Hepatocyte (in vitro differentiated cells): ENCODE measurements at regions not wholly inside any gene's neighbourhood (a gene's known extent, or its start where the extent isn't known, plus 50 kb on each side); places are given as distances from the start of the nearest gene placed in this dataset.

Source experiments
- DNase-seq: peaks from one replicate; pipeline ENCODE4 v3.0.0-alpha.2; 2016; ENCODE audit warnings: low spot score
- H2AFZ ChIP-seq: fragments of 200-600 bp; sonication (generic); 2 replicates; pipeline ENCODE4 v1.6.0; 2016; ENCODE audit warnings: antibody characterized with exemption, mild to moderate bottlenecking
- H3K27ac ChIP-seq: fragments of 200-600 bp; sonication (generic); 2 replicates; pipeline ENCODE4 v1.5.1; 2016; ENCODE audit warnings: mild to moderate bottlenecking
- H3K27me3 ChIP-seq: fragments of 200-600 bp; sonication (generic); 2 replicates; pipeline ENCODE4 v1.6.1; 2016
- H3K36me3 ChIP-seq: fragments of 200-600 bp; sonication (generic); replicated peaks from 2 replicates; pipeline ENCODE4 v1.5.1; 2016; ENCODE audit warnings: low read depth; ENCODE audit not compliant: insufficient read depth
- H3K4me1 ChIP-seq: fragments of 200-600 bp; sonication (generic); 2 replicates; pipeline ENCODE4 v1.5.1; 2016; ENCODE audit warnings: mild to moderate bottlenecking, moderate library complexity; ENCODE audit not compliant: insufficient read depth
- H3K4me2 ChIP-seq: fragments of 200-600 bp; sonication (generic); 2 replicates; pipeline ENCODE4 v1.6.0; 2016
- H3K4me3 ChIP-seq: fragments of 200-600 bp; sonication (generic); 2 replicates; pipeline ENCODE4 v1.5.1; 2016; ENCODE audit warnings: mild to moderate bottlenecking
- H3K79me2 ChIP-seq: fragments of 200-600 bp; sonication (generic); 2 replicates; pipeline ENCODE4 v1.6.0; 2017; ENCODE audit warnings: mild to moderate bottlenecking
- H3K9me2 ChIP-seq: fragments of 200-600 bp; sonication (generic); replicated peaks from 2 replicates; pipeline ENCODE4 v1.6.0; 2017; ENCODE audit warnings: mild to moderate bottlenecking; ENCODE audit not compliant: insufficient read depth
- H3K9me3 ChIP-seq: fragments of 200-600 bp; sonication (generic); 2 replicates; pipeline ENCODE4 v1.5.1; 2016; ENCODE audit warnings: low read depth, mild to moderate bottlenecking
- H4K20me1 ChIP-seq: fragments of 200-600 bp; sonication (generic); 2 replicates; pipeline ENCODE4 v1.6.0; 2016; ENCODE audit warnings: mild to moderate bottlenecking; ENCODE audit not compliant: insufficient read depth, poor library complexity, severe bottlenecking
- EZH2 ChIP-seq: fragments of 200-600 bp; sonication (generic); IDR thresholded peaks from 2 replicates; pipeline ENCODE4 v1.6.1; 2016; ENCODE audit warnings: antibody characterized with exemption, mild to moderate bottlenecking, borderline replicate concordance
- EZH2phosphoT487 ChIP-seq: fragments of 200-600 bp; sonication (generic); IDR thresholded peaks from one replicate; pipeline ENCODE4 v1.6.1; 2018; ENCODE audit warnings: antibody characterized with exemption, mild to moderate bottlenecking, low read depth, moderate library complexity; ENCODE audit not compliant: unreplicated experiment, severe bottlenecking
- WGBS: methylation state at CpG from one replicate; pipeline ENCODE4 v1.1.6; 2016; ENCODE audit warnings: low lambda C conversion rate; ENCODE audit errors: missing lambda C conversion rate; 5-methylcytosine and 5-hydroxymethylcytosine counted together
- TF ChIP-seq, protein P1 (sequence below): fragments of 200-600 bp; sonication (generic); IDR thresholded peaks from 2 replicates; pipeline ENCODE4 v1.5.1; 2016; ENCODE audit warnings: antibody characterized with exemption, mild to moderate bottlenecking; ENCODE audit not compliant: poor library complexity

DNA sequence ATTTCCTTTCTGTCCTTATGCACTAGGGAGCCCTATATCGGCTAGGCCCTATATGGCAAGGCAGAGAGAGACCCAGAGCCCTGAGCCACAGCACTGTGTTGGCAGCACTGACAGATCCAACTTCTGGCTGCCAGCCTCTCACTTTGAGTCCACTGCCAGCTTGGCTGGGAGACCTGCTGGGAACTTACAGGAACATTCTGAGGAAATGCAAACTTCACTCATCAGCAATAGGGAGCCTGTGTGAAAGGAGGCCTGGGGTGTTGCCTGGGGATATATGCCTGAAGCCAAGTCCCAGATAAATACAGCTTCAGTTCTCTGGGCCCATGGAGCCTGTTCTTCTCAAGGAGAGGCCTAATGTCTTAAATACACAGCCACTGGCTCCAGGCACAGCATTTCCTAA is 78.0 kb downstream of the ADRB2 start:
- peaks cover 7% of the 10 kb centered on the region for H3K27me3 ChIP-seq
- H3K9me3 ChIP-seq, result no peaks in the 10 kb centered on the region
- H3K4me1 ChIP-seq, result no peaks in the 10 kb centered on the region
- no peaks in the 10 kb centered on the region for H3K79me2 ChIP-seq
- H4K20me1 ChIP-seq, result no peaks in the 10 kb centered on the region
- WGBS, result 94% methylated on average over 1 of the region's 1 CpG
- H3K27ac ChIP-seq, result no peak overlapping the region
- TF ChIP-seq, protein P1, sequence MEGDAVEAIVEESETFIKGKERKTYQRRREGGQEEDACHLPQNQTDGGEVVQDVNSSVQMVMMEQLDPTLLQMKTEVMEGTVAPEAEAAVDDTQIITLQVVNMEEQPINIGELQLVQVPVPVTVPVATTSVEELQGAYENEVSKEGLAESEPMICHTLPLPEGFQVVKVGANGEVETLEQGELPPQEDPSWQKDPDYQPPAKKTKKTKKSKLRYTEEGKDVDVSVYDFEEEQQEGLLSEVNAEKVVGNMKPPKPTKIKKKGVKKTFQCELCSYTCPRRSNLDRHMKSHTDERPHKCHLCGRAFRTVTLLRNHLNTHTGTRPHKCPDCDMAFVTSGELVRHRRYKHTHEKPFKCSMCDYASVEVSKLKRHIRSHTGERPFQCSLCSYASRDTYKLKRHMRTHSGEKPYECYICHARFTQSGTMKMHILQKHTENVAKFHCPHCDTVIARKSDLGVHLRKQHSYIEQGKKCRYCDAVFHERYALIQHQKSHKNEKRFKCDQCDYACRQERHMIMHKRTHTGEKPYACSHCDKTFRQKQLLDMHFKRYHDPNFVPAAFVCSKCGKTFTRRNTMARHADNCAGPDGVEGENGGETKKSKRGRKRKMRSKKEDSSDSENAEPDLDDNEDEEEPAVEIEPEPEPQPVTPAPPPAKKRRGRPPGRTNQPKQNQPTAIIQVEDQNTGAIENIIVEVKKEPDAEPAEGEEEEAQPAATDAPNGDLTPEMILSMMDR, result no peak
- no peak for TF ChIP-seq EZH2
- TF ChIP-seq EZH2phosphoT487, result no peak
- H2AFZ ChIP-seq, result no peak overlapping the region
- no peak overlapping the region for H3K4me2 ChIP-seq
- no peaks in the 10 kb centered on the region for H3K9me2 ChIP-seq
- no peak overlapping the region for H3K4me3 ChIP-seq
- no peak for DNase-seq
- H3K36me3 ChIP-seq, result no peaks in the 10 kb centered on the region

DNA sequence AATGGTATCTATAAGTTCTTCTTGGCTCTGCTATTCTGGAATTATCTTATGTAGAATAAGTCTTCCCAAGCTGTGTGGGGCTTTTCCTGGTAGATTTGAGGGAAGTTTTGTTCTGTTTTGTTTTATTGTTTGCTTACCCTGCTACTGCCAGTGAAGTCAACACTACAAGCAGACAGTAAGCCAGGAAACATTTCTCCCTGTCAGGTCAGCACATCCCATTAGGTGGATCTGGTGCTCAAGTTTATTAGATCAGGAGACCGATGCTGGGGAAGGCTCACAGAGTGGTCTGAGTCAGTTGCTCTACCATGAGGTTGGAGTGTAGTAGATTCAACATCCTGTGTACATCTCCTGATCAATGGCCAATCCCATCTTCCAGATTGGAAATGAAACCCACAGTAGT is 79.1 kb downstream of the ADRB2 start:
- 73% methylated on average over 1 of the region's 1 CpG for WGBS
- H3K27ac ChIP-seq, result no peak overlapping the region
- H2AFZ ChIP-seq, result no peak overlapping the region
- H3K36me3 ChIP-seq, result no peaks in the 10 kb centered on the region
- no peaks in the 10 kb centered on the region for H3K9me2 ChIP-seq
- H3K4me2 ChIP-seq, result no peak overlapping the region
- TF ChIP-seq EZH2, result no peak
- TF ChIP-seq, protein P1, result no peak
- TF ChIP-seq EZH2phosphoT487, result no peak
- no peaks in the 10 kb centered on the region for H3K9me3 ChIP-seq
- H4K20me1 ChIP-seq, result no peaks in the 10 kb centered on the region
- H3K4me1 ChIP-seq, result no peaks in the 10 kb centered on the region
- DNase-seq, result no peak
- H3K79me2 ChIP-seq, result no peaks in the 10 kb centered on the region
- no peak overlapping the region for H3K4me3 ChIP-seq
- H3K27me3 ChIP-seq, result no peaks in the 10 kb centered on the region

DNA sequence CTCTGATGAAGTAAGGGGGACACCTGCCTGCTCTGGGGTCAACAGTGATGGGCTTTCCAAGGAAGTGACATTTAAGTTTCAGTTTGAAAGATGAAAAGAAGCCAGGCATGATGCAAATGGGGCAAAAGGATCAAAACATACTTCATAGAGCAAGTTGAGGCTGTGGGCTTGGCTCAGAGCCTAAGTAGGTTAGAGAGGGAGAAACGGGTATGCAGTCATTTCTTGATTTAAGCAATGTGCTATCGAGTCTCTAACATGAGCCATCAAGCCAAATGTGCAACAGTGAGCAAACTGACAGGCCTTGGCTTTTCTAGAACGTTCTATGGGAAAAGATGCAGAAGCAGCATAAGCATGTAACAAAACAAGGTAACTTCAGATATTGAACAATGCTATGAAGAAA is 80.6 kb downstream of the ADRB2 start:
- Histone ChIP-seq H3K27me3 (no peaks in the 10 kb centered on the region), H3K36me3 (no peaks in the 10 kb centered on the region), H2AFZ (no peak overlapping the region), H3K79me2 (no peaks in the 10 kb centered on the region), H3K4me2 (no peak overlapping the region), H3K4me1 (no peaks in the 10 kb centered on the region), H4K20me1 (no peaks in the 10 kb centered on the region), H3K27ac (no peak overlapping the region), H3K9me3 (no peaks in the 10 kb centered on the region), H3K9me2 (no peaks in the 10 kb centered on the region), H3K4me3 (no peak overlapping the region)
- TF ChIP-seq, protein P1, result no peak
- TF ChIP-seq EZH2phosphoT487 (no peak), EZH2 (no peak)
- WGBS, result 91% methylated on average over 3 of the region's 3 CpGs
- DNase-seq, result no peak

DNA sequence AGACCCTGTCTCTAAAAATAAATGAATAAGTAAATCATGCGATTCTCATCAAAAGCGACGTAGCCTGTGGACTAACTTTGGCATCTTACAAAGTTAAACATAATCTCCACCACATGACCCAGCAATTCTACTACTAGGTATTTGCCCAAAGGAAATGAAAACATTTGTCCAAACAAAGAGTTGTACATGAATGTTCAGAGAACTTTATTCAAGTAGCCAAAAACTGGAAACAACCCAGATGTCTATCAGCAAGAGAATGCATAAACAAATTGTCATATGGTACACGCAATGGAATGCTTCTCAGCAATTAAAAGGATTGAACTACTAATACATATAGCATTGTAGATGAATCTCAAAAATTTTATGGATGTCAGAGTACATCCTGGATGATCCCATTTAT is 82.6 kb downstream of the ADRB2 start:
- no peak overlapping the region for H2AFZ ChIP-seq
- H3K4me3 ChIP-seq, result no peak overlapping the region
- H3K9me3 ChIP-seq, result no peaks in the 10 kb centered on the region
- H3K79me2 ChIP-seq, result no peaks in the 10 kb centered on the region
- DNase-seq, result no peak
- WGBS, result 62% methylated on average over 4 of the region's 4 CpGs
- H4K20me1 ChIP-seq, result no peaks in the 10 kb centered on the region
- no peak overlapping the region for H3K4me2 ChIP-seq
- H3K27me3 ChIP-seq, result no peaks in the 10 kb centered on the region
- no peak overlapping the region for H3K27ac ChIP-seq
- H3K4me1 ChIP-seq, result no peaks in the 10 kb centered on the region
- TF ChIP-seq EZH2phosphoT487 (no peak), EZH2 (no peak)
- TF ChIP-seq, protein P1, result no peak
- H3K36me3 ChIP-seq, result no peaks in the 10 kb centered on the region
- no peaks in the 10 kb centered on the region for H3K9me2 ChIP-seq
